H1 (cell line): ENCODE measurements at regions not wholly inside any gene's neighbourhood (a gene's known extent, or its start where the extent isn't known, plus 50 kb on each side); places are given as distances from the start of the nearest gene placed in this dataset.

Source experiments
- CTCF ChIA-PET: fragments of 300-600 bp; sonication (Branson Sonifier 250); formaldehyde crosslinking; loops from one replicate; lab custom pipeline; 2021; ENCODE audit not compliant: partially characterized antibody; lab: Charles Lee
- POLR2A ChIA-PET: fragments of 300-600 bp; sonication (Branson Sonifier 250); formaldehyde crosslinking; loops from one replicate; lab custom pipeline; 2021; ENCODE audit warnings: inconsistent platforms; ENCODE audit not compliant: partially characterized antibody; lab: Charles Lee
- DNase-seq, 2 experiments: peaks; one replicate each; pipeline versions ENCODE4 v3.0.0 to v3.0.0-alpha.2; 2010 to 2022; ENCODE audit warnings: low spot score in 2 of 2, low read depth in 1 of 2, mixed read lengths in 1 of 2
- FAIRE-seq: peaks from 2 replicates; lab custom pipeline; 2011; peaks lifted over from hg19 to GRCh38; lab: Jason Lieb, UNC
- H2AFZ ChIP-seq: 2 replicates; pipeline ENCODE4 v1.8.1; 2012; ENCODE audit warnings: low read length, inconsistent platforms
- H2AK5ac ChIP-seq: 2 replicates; pipeline ENCODE4 v1.6.1; 2013; ENCODE audit warnings: low read depth, low read length
- H2BK120ac ChIP-seq: replicated peaks from 2 replicates; pipeline ENCODE3; 2013; ENCODE audit warnings: low read depth, low read length, inconsistent platforms
- H2BK12ac ChIP-seq: 2 replicates; pipeline ENCODE4 v1.6.1; 2013; ENCODE audit warnings: low read depth, low read length
- H2BK15ac ChIP-seq: 2 replicates; pipeline ENCODE4 v1.6.1; 2013; ENCODE audit warnings: low read length
- H2BK20ac ChIP-seq: 2 replicates; pipeline ENCODE4 v1.6.1; 2013; ENCODE audit warnings: low read length
- H2BK5ac ChIP-seq: 2 replicates; pipeline ENCODE4 v1.6.1; 2013; ENCODE audit warnings: low read depth, low read length
- H3K14ac ChIP-seq: 2 replicates; pipeline ENCODE4 v1.6.1; 2013; ENCODE audit warnings: inconsistent platforms; ENCODE audit not compliant: insufficient read length
- H3K18ac ChIP-seq: 2 replicates; pipeline ENCODE4 v1.6.1; 2013; ENCODE audit warnings: low read length; ENCODE audit errors: extremely low read depth
- H3K23ac ChIP-seq: 2 replicates; pipeline ENCODE4 v1.6.1; 2013; ENCODE audit warnings: inconsistent platforms; ENCODE audit not compliant: insufficient read length
- H3K23me2 ChIP-seq: 2 replicates; pipeline ENCODE4 v1.6.1; 2013; ENCODE audit warnings: low read depth, low read length
- H3K27ac ChIP-seq: 2 replicates; pipeline ENCODE4 v1.6.1; 2011; ENCODE audit warnings: low read depth, low read length, inconsistent platforms
- H3K27me3 ChIP-seq, 4 experiments: replicated peaks in 1 of 4; 1 replicate in 1 of 4; 2 replicates in 3 of 4; pipeline versions ENCODE4 v1.6.1 to v1.8.1; 2011 to 2013; ENCODE audit warnings: low read length in 3 of 4, mild to moderate bottlenecking in 3 of 4, inconsistent platforms in 2 of 4, mixed read lengths in 2 of 4, moderate library complexity in 1 of 4; ENCODE audit not compliant: control insufficient read depth in 3 of 4, insufficient read depth in 3 of 4; ENCODE audit errors: extremely low read depth in 1 of 4
- H3K36me3 ChIP-seq, 4 experiments: 2 replicates each; pipeline versions ENCODE4 v1.6.1 to v1.8.1; 2011 to 2013; ENCODE audit warnings: mild to moderate bottlenecking in 4 of 4, low read length in 3 of 4, moderate library complexity in 2 of 4, control low read depth in 1 of 4, inconsistent platforms in 1 of 4; ENCODE audit not compliant: insufficient read depth in 4 of 4, control insufficient read depth in 2 of 4
- H3K4ac ChIP-seq: replicated peaks from 2 replicates; pipeline ENCODE3; 2013; ENCODE audit warnings: low read length, low read depth, mixed read lengths, inconsistent platforms; ENCODE audit not compliant: insufficient read length
- H3K4me1 ChIP-seq, 4 experiments: replicated peaks in 1 of 4; 1 replicate in 1 of 4; 2 replicates in 3 of 4; pipeline versions ENCODE4 v1.6.1 to v1.8.1; 2011 to 2013; ENCODE audit warnings: low read length in 3 of 4, inconsistent platforms in 2 of 4, mixed read lengths in 1 of 4; ENCODE audit not compliant: insufficient read depth in 4 of 4, control insufficient read depth in 3 of 4
- H3K4me2 ChIP-seq, 2 experiments: 2 replicates each; pipeline versions ENCODE4 v1.6.1 to v1.8.1; 2011 to 2013; ENCODE audit warnings: low read depth in 2 of 2, low read length in 2 of 2, control low read depth in 1 of 2, inconsistent platforms in 1 of 2, mild to moderate bottlenecking in 1 of 2; ENCODE audit not compliant: insufficient read depth in 1 of 2
- H3K4me3 ChIP-seq, 4 experiments: fragments of 200-600, 300-600 bp in 1 of 4; sonication (generic), shearing (Covaris generic), sonication (Bioruptor Twin) in 1 of 4; 2 replicates each; pipeline versions ENCODE4 v1.5.1 to v1.8.1; 2011 to 2016; ENCODE audit warnings: low read length in 4 of 4, low read depth in 3 of 4, control low read depth in 2 of 4, inconsistent platforms in 2 of 4, mild to moderate bottlenecking in 2 of 4, mixed read lengths in 1 of 4, moderate library complexity in 1 of 4; ENCODE audit not compliant: insufficient read depth in 2 of 4; ENCODE audit errors: extremely low read depth in 1 of 4
- H3K56ac ChIP-seq: replicated peaks from 2 replicates; pipeline ENCODE3; 2013; ENCODE audit warnings: low read depth, mild to moderate bottlenecking, mixed read lengths, low read length, inconsistent platforms; ENCODE audit not compliant: insufficient read length
- H3K79me1 ChIP-seq: 2 replicates; pipeline ENCODE4 v1.6.1; 2013; ENCODE audit warnings: low read depth, low read length, control low read depth
- H3K79me2 ChIP-seq, 2 experiments: 2 replicates each; pipeline versions ENCODE4 v1.6.1 to v1.8.1; 2012 to 2013; ENCODE audit warnings: low read length in 2 of 2, mild to moderate bottlenecking in 2 of 2, inconsistent platforms in 1 of 2; ENCODE audit not compliant: insufficient read depth in 2 of 2, control insufficient read depth in 1 of 2
- H3K9ac ChIP-seq, 4 experiments: replicated peaks in 1 of 4; 1 replicate in 1 of 4; 2 replicates in 3 of 4; pipeline versions ENCODE4 v1.6.1 to v1.8.1; 2011 to 2013; ENCODE audit warnings: low read depth in 3 of 4, low read length in 3 of 4, control low read depth in 2 of 4, mild to moderate bottlenecking in 2 of 4, moderate library complexity in 2 of 4, inconsistent platforms in 1 of 4; ENCODE audit errors: extremely low read depth in 1 of 4
- H3K9me3 ChIP-seq, 2 experiments: 2 replicates each; pipeline versions ENCODE4 v1.6.1 to v1.8.1; 2012 to 2013; ENCODE audit warnings: mild to moderate bottlenecking in 2 of 2, moderate library complexity in 2 of 2, control low read depth in 1 of 2, inconsistent platforms in 1 of 2, low read depth in 1 of 2, low read length in 1 of 2, mixed read lengths in 1 of 2; ENCODE audit not compliant: insufficient read depth in 2 of 2
- H4K20me1 ChIP-seq, 2 experiments: replicated peaks in 1 of 2; 2 replicates each; pipeline versions ENCODE3 to v1.8.1; 2011 to 2013; ENCODE audit warnings: inconsistent platforms in 2 of 2, low read length in 2 of 2, mild to moderate bottlenecking in 1 of 2; ENCODE audit not compliant: insufficient read depth in 2 of 2, control insufficient read depth in 1 of 2
- H4K5ac ChIP-seq: 2 replicates; pipeline ENCODE4 v1.6.1; 2013; ENCODE audit warnings: low read length, low read depth, mixed read lengths, inconsistent platforms; ENCODE audit not compliant: insufficient read length
- H4K8ac ChIP-seq: 2 replicates; pipeline ENCODE4 v1.8.0; 2013; ENCODE audit warnings: mild to moderate bottlenecking, moderate library complexity, low read length, inconsistent platforms; ENCODE audit not compliant: insufficient read depth; ENCODE audit errors: extremely low read depth
- H4K91ac ChIP-seq: replicated peaks from 2 replicates; pipeline ENCODE3; 2013; ENCODE audit warnings: low read length, mixed read lengths, inconsistent platforms; ENCODE audit not compliant: insufficient read length
- EP300 ChIP-seq, 2 experiments: IDR thresholded peaks; 1 replicate in 1 of 2; 2 replicates in 1 of 2; pipeline ENCODE4 v1.6.1; 2011 to 2012; ENCODE audit warnings: low read depth in 2 of 2, low read length in 2 of 2, mild to moderate bottlenecking in 2 of 2, borderline replicate concordance in 1 of 2, inconsistent platforms in 1 of 2, moderate library complexity in 1 of 2
- WGBS, 2 experiments: shearing (Covaris generic) in 1 of 2; methylation state at CpG; one replicate each; pipeline versions ENCODE4 v1.1.6 to v1.1.7; 2013 to 2015; ENCODE audit warnings: low lambda C conversion rate in 2 of 2, mixed read lengths in 2 of 2, inconsistent platforms in 1 of 2, low coverage in 1 of 2, missing lambda C conversion rate in 1 of 2; ENCODE audit not compliant: insufficient replicate concordance in 2 of 2, insufficient coverage in 1 of 2, insufficient read length in 1 of 2; ENCODE audit errors: extremely low coverage in 1 of 2, missing lambda C conversion rate in 1 of 2; 5-methylcytosine and 5-hydroxymethylcytosine counted together

DNA sequence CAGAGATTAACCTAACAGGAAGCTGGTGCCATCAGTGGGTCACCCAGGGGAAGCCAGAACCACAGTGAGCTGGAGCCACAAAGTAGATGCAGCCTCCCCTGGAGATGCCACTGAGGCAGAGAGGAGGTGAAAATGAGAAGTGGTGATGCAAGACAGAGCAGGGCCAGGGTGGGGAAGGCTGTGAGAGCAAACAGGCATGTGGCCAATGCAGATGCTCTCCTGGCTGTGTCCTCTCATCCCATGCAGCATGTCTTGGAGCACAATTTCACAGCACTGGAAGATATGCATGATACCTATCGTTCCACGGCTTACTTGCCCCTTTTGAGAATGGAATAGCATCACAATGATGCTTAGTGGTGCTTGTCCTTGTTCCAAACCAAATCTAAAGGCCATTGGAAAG is 126.3 kb downstream of the ABHD5 start:
- Histone ChIP-seq H3K56ac (no peak overlapping the region), H3K4me1 (no peaks in the 10 kb centered on the region), H3K79me2 (no peaks in the 10 kb centered on the region), H2BK20ac (no peak overlapping the region), H3K4me3 (no peak overlapping the region), H3K9me3 (no peaks in the 10 kb centered on the region), H3K79me1 (no peaks in the 10 kb centered on the region), H3K14ac (no peak overlapping the region), H3K23ac (no peak overlapping the region), H3K36me3 (no peaks in the 10 kb centered on the region), H4K20me1 (no peaks in the 10 kb centered on the region), H4K91ac (no peak overlapping the region), H4K5ac (no peak overlapping the region), H3K18ac (no peak overlapping the region), H2BK5ac (no peak overlapping the region), H3K23me2 (no peaks in the 10 kb centered on the region), H2BK15ac (no peak overlapping the region), H3K27ac (no peak overlapping the region), H3K4ac (no peak overlapping the region), H4K8ac (no peak overlapping the region), H3K4me2 (no peak overlapping the region), H2BK12ac (no peak overlapping the region), H3K9ac (no peak overlapping the region), H2AFZ (peak overlapping the region; percentile 6; the same call in 1 of the 2 replicates), H2AK5ac (no peak overlapping the region), H3K27me3 (no peaks in the 10 kb centered on the region), H2BK120ac (no peak overlapping the region)
- ChIA-PET POLR2A (no interaction called here), CTCF (no interaction called here)
- FAIRE-seq (no peak), DNase-seq (no peak)
- TF ChIP-seq EP300 (IDR thresholded peaks at IDR 0.05; ENCODE audit: borderline replicate concordance in 1 of 2, low read depth in 2 of 2, low read length in 2 of 2) = no peak
- WGBS, 2 experiments = 97% methylated on average over 2 of the region's 2 CpGs; no CpG with 5 or more reads in 1 of the 2 experiments
